Endothelial cell of umbilical vein (primary cell): ENCODE measurements at regions not wholly inside any gene's neighbourhood (a gene's known extent, or its start where the extent isn't known, plus 50 kb on each side); places are given as distances from the start of the nearest gene placed in this dataset.
"Not testable (repeated sequence)": the region's sequence is repeated elsewhere in the genome, so short reads cannot be mapped to it uniquely, and the experiment has no call there.

Source experiments
- EZH2 ChIP-seq: IDR thresholded peaks from 2 replicates; pipeline ENCODE4 v1.6.1; 2012; ENCODE audit warnings: borderline replicate concordance, low read depth, mild to moderate bottlenecking, moderate library complexity, low read length, inconsistent platforms; ENCODE audit not compliant: severe bottlenecking
- POLR2A ChIP-seq: IDR thresholded peaks from 2 replicates; pipeline ENCODE4 v1.6.1; 2012; ENCODE audit warnings: low read depth, mild to moderate bottlenecking, control low read depth, low read length
- TF ChIP-seq, protein P1 (sequence below), 2 donors: IDR thresholded peaks; 1 replicate in 1 of 2; 2 replicates in 1 of 2; pipeline ENCODE4 v1.5.1; 2011; ENCODE audit warnings: low read length in 2 of 2, mild to moderate bottlenecking in 2 of 2, moderate library complexity in 2 of 2, control low read depth in 1 of 2, inconsistent platforms in 1 of 2, low read depth in 1 of 2; ENCODE audit not compliant: insufficient read depth in 1 of 2; ENCODE audit errors: extremely low read depth in 1 of 2

DNA sequence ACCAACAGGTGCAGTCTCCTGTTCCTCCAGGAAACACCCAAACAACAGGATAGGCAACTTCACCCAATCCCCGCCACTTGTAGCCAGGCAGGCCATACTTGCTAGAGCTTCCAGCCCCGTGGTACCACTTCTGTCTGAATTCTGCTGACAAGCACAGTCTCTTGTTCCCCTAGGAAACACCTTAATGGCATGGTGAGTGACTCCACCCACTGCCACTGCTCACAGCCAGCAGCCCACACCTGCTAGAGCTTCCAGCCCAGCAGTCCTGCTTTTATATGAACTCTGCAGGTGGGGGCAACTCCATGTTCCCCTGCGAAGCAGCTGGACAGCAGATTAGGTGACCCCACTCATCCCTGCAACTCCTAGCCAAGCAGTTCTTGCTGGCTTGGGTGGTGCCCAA lies 52.6 kb upstream of the COBL start:
- TF ChIP-seq, protein P1, sequence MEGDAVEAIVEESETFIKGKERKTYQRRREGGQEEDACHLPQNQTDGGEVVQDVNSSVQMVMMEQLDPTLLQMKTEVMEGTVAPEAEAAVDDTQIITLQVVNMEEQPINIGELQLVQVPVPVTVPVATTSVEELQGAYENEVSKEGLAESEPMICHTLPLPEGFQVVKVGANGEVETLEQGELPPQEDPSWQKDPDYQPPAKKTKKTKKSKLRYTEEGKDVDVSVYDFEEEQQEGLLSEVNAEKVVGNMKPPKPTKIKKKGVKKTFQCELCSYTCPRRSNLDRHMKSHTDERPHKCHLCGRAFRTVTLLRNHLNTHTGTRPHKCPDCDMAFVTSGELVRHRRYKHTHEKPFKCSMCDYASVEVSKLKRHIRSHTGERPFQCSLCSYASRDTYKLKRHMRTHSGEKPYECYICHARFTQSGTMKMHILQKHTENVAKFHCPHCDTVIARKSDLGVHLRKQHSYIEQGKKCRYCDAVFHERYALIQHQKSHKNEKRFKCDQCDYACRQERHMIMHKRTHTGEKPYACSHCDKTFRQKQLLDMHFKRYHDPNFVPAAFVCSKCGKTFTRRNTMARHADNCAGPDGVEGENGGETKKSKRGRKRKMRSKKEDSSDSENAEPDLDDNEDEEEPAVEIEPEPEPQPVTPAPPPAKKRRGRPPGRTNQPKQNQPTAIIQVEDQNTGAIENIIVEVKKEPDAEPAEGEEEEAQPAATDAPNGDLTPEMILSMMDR (IDR thresholded peaks at IDR 0.05; ENCODE audit: extremely low read depth in 1 of 2, insufficient read depth in 1 of 2, low read depth in 1 of 2, low read length in 2 of 2) = not testable (repeated sequence)
- TF ChIP-seq POLR2A, EZH2: not testable (repeated sequence)
